Eye (tissue), 1 donor: ENCODE measurements at regions not wholly inside any gene's neighbourhood (a gene's known extent, or its start where the extent isn't known, plus 50 kb on each side); places are given as distances from the start of the nearest gene placed in this dataset.
A peak's percentile ranks its signal among the peaks of the same experiment; 100 is the strongest.
"Not testable (repeated sequence)": the region's sequence is repeated elsewhere in the genome, so short reads cannot be mapped to it uniquely, and the experiment has no call there.

Source experiments
- DNase-seq: peaks from one replicate; pipeline ENCODE4 v3.0.0-alpha.2; 2015

DNA sequence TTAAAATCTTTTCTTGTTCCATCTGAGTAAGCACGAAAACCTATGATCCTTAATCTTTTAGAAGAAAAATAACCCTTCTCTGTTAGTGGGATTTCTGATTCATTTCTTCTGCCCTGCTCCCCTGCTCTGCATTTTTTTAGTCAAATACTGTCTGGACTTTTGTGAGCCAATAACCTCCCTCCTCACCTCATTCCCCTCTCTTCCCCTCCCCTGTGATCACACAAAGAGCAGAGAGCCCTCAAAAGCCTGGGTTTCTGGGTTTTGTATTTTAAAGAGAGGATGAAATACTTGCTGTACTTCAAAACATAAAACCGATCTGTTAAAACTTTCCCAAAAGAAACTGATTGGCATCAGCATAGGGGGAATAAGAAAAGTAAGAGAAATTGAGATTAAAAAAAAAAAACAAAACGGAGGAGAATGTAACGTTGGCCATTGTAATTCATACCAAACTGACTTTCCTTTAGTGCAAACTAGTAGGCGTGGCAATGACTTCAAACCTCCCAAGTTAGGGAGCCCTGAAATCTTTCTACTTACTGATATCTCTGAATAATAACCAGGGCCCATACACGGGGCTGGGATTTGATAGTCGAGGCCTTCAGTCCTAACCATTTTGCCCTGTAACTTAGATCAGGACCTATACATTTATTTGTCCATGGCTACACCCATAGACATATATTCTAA, 232.9 kb downstream of the TM9SF2 start:
- no peak for DNase-seq

DNA sequence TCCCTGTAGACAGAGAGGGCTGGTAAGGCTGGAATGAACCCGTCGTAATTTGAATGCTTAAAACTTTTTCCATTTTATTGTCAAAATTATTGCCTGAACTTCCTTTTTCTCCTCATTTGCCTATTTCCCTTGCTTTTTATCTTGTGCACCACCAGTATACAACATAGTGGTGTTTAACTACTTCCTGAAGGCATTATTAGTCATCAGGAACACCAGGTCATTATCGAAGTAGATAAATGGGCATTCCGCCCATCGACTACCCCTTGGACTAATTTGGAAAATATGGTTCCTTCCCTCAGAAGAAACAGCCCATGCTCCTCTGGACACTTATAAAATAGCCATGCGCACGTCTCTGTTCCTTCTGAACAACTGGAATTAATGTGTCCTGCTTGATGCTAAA, 232.1 kb downstream of the TM9SF2 start:
- no peak for DNase-seq

DNA sequence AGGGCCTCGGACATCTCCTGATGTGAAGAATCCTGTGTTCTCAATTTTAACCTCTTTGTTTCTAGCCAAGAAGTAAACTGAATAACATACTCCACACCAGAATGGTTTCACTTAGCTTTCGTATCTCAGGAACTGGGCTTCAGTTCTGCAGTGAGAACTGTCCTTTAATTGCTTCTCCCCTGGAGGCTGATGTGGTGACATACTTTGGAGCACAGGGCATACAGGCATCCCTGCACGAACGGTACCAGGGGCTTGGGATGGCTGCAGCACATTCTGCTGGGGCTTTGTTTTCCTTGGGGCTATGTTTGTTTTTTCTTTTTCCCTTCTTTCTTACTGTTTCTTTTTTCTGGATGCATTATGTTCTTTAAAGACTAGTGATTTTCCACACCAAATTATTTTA, 230.5 kb downstream of the TM9SF2 start:
- DNase-seq: peak; percentile 37

DNA sequence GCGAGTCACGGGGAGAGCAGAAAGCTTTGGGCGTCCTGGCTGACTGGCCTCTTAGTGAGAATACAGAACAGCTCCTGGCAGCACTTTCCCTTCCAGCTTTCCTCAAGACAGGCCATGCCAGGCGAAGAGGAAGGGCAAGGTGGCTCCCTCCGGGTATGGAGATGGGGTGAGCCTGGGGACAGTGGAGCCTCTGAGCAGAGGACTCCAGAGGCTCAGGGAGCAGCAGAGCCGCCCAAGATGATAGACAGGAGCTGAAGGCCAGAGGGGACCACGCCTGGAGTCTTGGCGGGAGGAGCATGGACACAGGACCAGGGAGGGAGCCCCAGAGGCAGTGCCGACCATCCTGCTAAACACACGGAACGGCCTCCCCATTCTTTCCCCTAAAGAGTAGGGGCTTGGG, 229.1 kb downstream of the TM9SF2 start:
- no peak for DNase-seq

DNA sequence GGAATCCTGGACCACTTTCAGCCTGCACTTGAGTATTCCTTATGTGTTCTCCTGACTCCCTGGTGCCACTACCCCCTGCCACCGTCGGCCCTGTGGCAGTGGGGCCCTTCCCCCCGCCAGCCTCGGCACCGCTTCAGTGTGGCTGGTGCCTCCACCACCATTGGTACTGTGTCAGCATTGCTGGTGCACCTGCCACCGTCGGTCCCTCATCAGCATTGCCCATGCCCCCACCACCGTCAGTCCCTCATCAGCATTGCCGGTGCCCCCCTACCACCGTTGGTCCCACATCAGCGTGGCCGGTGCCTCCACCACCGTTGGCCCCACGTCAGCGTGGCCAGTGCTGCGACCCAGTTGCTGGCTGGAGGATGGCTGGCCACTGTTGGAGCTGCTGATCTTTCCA, 228.5 kb downstream of the TM9SF2 start:
- no peak for DNase-seq

DNA sequence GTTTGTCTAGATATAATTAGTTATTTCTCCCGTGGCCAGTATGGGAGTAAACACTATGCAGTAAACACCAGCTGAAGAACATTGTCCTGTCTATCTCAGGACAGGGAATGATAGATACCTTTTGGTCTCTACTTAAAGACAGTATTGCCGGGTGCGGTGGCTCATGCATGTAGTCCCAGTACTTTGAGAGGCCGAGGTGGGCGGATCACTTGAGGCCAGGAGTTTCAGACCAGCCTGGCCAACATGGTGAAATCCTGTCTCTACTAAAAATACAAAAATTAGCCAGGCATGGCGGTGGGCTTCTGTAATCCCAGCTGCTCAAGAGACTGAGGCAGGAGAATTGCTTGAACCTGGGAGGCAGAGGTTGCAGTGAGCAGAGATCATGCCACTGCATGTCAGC, 226.4 kb downstream of the TM9SF2 start:
- DNase-seq: not testable (repeated sequence)

DNA sequence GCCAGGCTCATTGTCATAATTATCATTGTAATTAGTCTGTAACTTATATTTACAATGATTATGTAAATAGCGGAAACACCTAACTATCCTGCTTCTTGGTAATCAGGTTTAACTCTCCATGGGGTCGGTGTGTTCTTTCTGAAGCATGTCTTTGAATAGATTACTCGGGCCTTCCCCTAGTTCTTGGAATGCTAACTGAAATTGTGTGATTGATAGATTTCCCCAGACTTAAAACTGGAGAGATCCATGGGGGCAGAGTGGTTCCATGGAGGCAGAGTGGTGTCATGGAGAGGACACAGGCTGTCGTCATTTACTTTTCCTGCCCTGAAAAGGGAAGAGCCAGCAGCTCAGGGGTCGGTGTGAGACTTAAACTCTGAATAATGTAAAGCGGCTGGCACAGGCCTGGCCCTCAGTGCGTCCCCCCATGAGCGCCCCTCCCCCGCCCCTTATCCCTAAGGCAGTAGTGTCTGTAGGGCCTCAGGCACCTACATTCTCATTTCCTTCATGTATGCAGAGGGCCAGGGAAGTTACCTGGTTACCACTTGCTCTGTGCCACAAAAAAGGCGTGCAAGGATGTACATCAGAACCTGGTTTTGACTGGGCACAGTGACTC, 225.1 kb downstream of the TM9SF2 start:
- no peak for DNase-seq

DNA sequence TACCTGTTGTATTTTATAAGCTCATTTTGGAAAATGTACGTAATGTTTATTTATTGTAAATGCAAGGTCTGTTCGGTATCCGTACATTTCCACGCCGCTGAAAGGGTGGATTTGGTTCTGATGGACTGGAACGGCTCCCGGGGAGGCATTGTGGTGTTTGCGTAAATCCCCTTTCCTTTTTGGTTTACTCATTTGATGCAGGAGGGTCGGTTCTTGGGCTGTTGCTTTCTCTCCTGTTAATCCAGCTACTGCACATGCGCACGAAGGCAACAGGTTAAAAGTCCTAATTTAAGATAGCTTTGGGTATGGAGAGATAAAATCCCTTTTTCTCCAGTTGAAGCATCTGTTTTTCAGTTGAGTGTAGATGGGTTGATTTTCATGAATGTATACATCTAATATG, 224.4 kb downstream of the TM9SF2 start:
- no peak for DNase-seq

DNA sequence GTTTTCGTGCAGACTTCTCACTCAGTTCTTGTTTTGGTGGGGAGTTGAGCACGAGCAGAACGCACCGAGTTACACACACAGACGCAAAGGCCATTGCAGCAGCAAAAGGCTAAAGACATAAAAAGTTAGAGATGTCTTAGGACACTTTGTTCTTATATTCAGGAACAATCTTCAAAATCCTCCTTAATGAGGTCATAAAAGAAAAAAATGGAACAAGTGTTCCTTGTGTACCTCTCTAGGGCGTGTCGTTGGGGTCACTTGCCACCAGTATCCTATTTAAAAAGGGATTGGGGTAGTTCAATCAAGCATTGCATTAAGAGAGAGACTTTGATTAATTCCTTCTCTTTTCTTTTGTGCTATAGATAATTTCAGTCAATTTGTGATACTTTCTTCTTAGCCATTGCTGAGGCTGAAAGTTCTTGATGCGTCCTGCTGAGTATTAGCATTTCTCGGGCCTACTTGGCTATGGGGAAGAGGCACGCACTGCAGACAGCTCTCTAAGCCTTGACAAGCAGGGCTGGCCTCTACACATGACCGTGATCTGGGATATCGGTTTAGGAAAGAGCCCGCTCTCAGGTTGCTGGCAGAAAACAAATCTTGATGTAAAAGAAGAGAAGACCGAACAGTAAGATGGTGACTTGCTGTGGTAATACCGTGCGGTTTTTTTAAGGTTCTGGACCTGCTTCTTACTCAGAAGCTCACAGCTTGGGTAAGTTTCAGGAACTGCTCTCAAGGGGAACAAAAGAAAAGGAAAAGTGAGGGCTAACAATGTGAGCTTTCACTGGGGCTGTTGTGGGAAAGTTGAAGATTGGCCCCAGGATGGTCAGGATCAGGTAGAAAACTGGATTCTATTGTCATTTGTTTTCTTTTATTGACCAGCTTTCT, 223.6 kb downstream of the TM9SF2 start:
- DNase-seq: no peak

DNA sequence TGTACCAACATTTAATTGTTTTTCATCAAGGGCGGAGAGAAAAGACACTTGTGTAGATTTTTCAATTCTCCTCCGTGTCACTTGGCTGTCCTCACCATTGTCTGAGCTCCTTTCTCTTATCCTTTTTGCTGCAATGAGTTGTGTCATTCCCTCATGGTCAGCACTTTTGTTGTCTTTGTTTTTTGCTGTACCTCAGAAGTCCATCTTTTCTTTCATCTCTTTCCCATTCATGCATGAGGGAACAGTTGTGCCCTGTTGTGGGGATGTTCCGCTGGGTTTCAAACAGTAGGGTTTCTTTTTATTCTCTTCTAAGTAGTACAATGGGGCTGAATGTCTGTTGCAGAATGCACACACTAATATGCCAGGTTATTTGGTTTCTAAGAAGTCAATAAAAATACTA, 222.6 kb downstream of the TM9SF2 start:
- DNase-seq: peak; percentile 33

DNA sequence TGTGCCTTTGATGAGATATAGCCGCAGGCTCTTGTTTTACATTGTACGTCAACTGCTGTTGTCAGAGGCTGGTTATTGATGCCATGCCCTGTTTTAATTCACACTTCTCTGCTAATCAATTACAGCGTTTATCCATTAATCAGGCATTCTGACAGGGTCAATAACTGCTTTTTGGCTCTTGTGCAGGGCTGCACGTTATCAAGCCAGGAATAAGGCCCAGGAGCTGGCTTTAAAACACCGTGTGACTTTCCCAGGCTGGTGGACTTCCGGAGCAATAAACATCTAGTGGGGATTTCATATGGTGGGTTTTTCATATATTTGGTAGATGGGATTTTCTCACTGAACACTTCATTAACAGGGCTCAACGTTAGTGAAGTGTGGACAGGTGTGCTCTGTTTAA, 221.7 kb downstream of the TM9SF2 start:
- DNase-seq: peak; percentile 38

DNA sequence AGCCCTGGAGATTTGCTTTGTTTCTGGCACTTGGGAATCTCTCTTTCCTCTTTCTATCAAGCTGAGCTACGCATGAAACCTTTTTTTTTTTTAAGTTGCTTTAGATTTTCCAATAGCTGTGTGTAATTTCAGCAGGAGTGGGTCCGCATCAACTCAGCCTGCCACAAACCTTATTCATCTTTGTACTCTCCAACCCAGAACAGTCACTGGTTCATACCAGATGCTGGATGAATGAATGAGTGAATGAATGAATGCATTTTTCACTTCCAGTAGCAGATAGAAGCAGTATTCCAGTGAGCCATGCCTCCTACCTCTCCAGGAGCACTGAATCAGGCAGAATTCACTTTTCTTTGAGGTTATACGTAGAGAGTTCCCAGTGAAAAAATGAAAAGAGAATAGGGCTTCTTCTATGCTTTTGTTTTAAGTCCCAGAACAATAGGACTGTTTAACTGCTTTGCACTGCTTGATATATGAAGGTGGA, 221.1 kb downstream of the TM9SF2 start:
- no peak for DNase-seq

DNA sequence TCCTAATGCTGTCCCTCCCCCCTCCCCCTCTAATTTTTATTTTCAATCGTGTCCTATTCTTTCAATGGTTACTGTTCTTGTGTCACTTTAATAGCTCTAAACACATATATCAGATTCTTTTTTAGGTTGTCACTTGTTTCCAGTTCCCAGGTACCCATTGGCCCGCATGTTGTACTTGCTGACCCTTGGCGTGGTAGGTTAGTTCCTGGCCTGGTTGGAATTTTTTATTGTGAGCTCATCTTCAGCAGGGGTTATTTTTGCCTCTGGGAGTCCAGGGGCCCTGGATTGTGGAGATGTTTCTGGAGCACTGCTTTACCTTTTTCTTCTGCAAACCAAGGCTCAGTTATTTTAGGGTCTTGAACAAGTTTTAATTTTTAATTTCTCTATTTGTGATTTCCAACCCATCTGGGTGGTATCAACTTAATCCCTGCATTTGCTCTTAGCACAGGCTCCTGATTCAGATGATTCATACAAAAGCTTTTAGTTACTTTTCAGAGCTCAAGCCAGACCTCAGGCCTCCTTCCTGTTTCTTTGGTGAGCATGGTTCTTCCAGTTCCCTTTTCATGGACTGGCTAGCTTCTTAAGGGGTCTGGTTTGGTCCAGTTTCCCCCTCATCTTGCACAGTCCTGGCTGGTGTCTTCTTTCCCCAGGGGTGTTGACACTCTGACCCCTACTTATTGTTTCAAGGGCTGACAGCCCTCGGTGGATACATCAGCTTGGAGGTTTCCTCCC, 220.5 kb downstream of the TM9SF2 start:
- peak; percentile 56 for DNase-seq

DNA sequence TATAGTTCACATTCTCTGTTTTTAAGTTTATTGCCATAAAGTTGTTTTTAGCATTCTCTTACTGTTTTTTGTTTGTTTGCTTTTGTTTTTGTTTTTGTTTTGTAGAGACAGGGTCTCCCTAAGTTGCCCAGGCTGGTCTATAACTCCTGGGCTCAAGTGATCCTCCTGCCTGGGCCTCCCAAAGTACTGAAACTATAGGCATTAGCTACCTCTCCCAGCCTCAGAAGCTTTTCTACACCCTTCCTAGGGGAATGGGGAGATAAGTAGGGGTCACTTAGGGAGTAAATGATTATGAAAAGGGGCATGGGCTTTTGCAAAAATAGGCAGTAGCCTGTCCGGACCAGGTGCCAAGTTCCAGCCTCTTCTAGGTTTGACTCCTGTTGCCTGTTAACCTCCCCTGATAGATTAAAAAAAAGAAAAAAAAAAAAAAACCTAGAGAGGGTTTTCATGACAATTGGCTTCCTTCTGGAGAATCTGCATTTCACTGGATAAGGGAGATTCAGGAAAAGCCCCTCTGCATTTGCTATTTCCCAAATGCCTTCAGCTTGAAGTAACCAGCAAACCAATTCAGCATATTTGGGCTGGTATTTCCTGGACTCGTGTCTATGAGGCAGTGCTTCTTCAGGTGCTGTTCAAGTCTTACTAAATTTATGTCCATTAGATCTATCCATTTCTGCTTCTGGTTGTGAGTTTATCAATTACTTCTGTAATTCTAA, 216.8 kb downstream of the TM9SF2 start:
- DNase-seq: no peak

DNA sequence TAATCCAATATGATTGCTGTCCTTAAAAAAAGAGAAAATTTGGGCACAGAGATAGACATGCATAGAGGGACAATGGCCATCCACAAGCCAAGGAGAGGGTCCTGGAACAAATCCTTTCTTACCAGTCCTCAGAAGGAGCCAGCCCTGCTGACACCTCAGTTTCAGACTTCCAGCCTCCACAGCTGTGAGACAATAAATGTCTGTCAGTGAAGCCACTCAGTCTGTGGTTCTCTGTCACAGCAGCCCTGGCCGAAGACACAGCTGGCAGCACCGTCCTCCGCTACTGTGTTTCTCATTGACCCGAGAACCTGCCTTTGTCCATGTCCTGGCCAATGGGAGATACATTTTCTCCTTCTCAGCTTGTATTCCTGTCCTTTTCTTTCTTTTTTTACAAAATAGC, 207.9 kb downstream of the TM9SF2 start:
- DNase-seq: no peak

DNA sequence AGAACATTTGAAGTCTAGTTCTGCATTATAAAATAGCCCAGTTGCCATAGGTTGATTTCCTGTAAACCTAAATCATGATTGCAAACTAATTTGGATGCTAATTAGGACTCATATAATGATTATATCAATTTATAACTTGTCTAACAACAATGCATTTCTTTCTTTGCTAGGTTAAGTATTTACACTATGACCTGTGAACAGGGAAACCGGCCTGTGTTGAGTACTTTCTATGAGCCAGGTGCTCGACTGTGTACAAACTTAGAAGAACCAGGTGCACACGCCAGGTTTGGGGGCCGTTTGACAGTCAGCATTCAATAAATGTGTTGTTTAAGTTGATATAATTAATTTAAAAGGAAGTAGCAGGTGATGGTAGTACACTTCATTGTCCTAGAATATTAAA, 203.1 kb downstream of the TM9SF2 start:
- no peak for DNase-seq

DNA sequence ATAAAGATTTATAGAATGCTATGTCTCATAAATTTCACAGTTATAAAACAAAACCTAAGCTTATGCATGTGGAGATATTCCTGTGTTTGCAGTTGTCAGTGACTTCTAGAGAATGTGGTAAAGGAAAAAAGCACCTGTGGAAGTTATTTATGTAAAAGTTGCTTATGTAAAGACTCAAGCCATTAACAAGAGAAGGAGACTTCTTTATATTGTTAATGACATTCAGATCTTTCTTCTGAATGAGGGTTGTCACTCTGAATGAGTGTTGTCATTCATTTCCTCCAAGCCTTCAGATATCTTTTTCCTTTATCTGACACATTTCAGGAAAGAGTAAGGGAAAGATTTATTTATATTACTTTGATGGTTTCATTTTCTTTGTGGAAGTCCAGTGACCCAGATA, 202.6 kb downstream of the TM9SF2 start:
- DNase-seq: no peak

DNA sequence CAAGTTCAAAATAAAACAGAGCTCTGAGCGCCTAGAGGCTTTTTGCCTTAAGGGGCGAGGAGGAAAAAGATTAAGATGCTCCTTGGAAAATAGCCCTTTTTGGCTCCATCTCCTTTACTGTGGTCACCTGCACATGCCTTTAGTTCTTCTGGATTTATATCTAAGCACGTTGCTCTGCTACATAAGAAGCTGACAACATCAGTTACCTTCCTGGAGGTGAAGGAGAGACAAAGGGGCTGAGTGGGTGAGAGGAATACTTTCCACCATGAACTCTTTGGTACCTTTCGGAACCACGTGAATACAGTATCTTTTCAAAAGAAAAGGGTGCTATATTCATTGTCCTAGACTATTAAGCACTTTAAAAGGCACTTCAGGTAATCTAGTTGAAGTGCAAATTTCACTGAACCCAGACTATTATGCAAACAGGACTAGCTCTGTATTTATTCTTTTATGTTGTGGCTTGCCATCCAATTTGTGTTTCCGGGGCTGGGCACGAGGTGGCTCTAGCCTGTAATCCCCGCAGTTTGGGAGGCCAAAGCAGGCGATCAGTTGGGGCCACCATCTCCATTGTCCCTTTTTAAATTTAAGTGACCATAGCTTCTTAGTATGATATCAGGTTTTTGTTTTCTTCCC, 201.5 kb downstream of the TM9SF2 start:
- DNase-seq: no peak

DNA sequence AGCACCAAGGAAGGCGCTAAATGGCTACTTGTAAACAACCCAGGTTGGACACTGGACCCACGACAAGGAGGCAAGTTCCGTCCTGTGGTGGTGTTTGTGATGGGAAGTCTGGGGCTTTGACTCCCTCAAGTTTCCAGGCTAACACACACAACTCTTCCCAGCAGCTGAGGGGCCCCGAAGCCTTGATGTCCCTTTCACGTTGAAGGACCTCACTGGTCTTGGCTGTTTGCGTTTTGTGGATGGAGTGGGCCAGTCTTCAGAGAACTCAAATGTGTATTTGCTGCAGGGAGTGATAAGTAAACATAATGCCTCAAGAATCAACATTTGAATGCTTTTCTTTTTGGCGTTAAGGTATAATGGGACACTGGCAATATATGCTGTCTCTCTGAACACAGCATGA, 199.2 kb downstream of the TM9SF2 start:
- DNase-seq: no peak

DNA sequence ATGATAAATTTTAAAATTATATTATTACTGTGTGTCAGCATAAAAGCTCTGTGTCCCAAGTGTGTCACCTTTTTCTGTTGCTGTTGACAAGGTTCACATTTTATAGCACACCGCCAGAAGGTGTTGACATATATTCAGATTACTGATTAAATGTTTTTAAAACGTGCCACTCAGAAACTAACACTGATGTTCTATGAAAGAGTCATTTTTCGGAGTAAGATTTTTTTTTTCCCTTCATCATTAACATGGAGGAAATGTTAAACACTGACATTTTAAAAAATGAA, 197.5 kb downstream of the TM9SF2 start:
- no peak for DNase-seq

DNA sequence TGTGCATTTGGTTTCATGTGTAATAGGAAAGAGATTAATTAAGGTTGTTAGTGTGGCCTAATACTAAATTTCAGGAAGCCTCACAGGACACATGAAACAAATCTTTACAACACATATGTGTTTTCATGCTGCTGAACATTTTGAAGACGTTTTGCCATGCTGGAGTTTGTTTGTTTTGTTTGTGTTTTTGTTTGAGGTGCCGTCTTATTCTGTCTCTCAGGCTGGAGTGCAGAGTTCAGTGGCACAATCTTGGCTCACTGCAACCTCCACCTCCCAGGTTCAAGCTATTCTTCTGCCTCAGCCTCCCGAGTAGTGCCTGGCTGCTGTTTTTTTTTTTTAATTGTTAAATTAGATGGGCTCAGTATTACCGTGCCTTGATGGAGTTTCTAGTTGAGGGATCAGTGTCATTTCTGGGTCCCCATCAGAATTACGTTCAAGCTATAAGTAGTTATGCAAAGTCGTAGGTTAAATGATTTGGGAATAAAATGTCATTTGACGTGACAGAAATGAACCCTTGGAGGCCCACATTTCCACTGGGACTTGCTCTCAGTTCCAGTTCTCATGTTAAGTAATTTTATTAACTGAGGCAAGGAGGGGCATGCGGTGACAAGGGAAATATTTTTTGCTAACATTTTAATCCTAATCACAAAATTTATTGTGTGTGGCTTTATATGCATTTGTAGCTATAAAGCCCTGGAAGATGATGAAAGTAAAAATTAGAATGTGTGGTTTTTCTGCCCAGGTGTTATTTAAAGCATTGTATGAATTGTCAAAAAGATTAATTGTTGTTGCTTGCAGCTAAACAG, 196.9 kb downstream of the TM9SF2 start:
- DNase-seq: no peak
